Myocyte (in vitro differentiated cells): ENCODE measurements at regions not wholly inside any gene's neighbourhood (a gene's known extent, or its start where the extent isn't known, plus 50 kb on each side); places are given as distances from the start of the nearest gene placed in this dataset.
A peak's percentile ranks its signal among the peaks of the same experiment; 100 is the strongest.

Experiments used
- DNase-seq: peaks from one replicate; pipeline ENCODE4 v3.0.0-alpha.2; 2012; ENCODE audit warnings: low read depth

- no peak for DNase-seq
Measured at GRCh38 chr5:64110222-64110621, 55.4 kb upstream of the RNF180 start.

- DNase-seq, result no peak
Measured at GRCh38 chr5:64108674-64109073, 57.0 kb upstream of the RNF180 start.

- DNase-seq, result no peak
Measured at GRCh38 chr5:64100203-64100602, 65.4 kb upstream of the RNF180 start.

- DNase-seq, result no peak
Measured at GRCh38 chr5:64096771-64097170, 68.9 kb upstream of the RNF180 start.

- no peak for DNase-seq
Measured at GRCh38 chr5:64077589-64077988, 88.1 kb upstream of the RNF180 start.

GRCh38 chr5:64074533-64074932 is 91.1 kb upstream of the RNF180 start:
- DNase-seq, result peak; percentile 58

GRCh38 chr5:64069486-64069885 is 96.2 kb upstream of the RNF180 start:
- DNase-seq, result no peak

- no peak for DNase-seq
Measured at GRCh38 chr5:64050296-64050695, 88.1 kb upstream of the HTR1A start.

GRCh38 chr5:64040490-64040889 is 78.2 kb upstream of the HTR1A start:
- no peak for DNase-seq

- DNase-seq, result no peak
Measured at GRCh38 chr5:64026493-64026892, 64.2 kb upstream of the HTR1A start.

- no peak for DNase-seq
Measured at GRCh38 chr5:64019746-64020145, 57.5 kb upstream of the HTR1A start.

GRCh38 chr5:64018966-64019365 is 56.7 kb upstream of the HTR1A start:
- no peak for DNase-seq

- no peak for DNase-seq
Measured at GRCh38 chr5:64015824-64016223, 53.6 kb upstream of the HTR1A start.
